Panc1 (cell line): ENCODE measurements at regions not wholly inside any gene's neighbourhood (a gene's known extent, or its start where the extent isn't known, plus 50 kb on each side); places are given as distances from the start of the nearest gene placed in this dataset.

ENCODE experiments used
- TCF7L2 ChIP-seq: IDR thresholded peaks from 2 replicates; pipeline ENCODE4 v1.6.1; 2011; ENCODE audit warnings: mild to moderate bottlenecking, low read depth, low read length, inconsistent platforms
- TF ChIP-seq, protein P1 (sequence below): fragments of 450-650 bp; IDR thresholded peaks from 2 replicates; pipeline ENCODE4 v1.5.1; 2017; ENCODE audit warnings: mild to moderate bottlenecking

DNA sequence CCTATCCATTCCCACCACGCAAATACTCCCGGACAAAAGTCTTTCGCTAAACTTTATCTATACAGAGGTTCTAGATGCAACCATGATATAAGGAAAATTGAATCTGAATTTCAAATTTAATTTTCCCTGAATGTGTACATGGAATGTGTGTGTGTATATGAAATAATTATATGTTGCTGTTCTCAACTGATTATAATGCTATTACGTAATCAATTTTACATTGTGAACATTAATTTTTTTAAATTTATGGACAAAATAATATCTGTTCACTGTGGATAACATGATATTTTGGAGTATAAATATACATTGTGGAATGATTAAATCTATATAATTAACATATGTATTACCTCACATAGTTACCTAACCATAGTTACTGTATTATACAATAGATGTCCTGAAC, 1250.6 kb downstream of the EFNA5 start:
- TF ChIP-seq, protein P1, sequence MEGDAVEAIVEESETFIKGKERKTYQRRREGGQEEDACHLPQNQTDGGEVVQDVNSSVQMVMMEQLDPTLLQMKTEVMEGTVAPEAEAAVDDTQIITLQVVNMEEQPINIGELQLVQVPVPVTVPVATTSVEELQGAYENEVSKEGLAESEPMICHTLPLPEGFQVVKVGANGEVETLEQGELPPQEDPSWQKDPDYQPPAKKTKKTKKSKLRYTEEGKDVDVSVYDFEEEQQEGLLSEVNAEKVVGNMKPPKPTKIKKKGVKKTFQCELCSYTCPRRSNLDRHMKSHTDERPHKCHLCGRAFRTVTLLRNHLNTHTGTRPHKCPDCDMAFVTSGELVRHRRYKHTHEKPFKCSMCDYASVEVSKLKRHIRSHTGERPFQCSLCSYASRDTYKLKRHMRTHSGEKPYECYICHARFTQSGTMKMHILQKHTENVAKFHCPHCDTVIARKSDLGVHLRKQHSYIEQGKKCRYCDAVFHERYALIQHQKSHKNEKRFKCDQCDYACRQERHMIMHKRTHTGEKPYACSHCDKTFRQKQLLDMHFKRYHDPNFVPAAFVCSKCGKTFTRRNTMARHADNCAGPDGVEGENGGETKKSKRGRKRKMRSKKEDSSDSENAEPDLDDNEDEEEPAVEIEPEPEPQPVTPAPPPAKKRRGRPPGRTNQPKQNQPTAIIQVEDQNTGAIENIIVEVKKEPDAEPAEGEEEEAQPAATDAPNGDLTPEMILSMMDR, result no peak
- no peak for TF ChIP-seq TCF7L2
